Gastrocnemius medialis (tissue), 4 donors: ENCODE measurements at regions not wholly inside any gene's neighbourhood (a gene's known extent, or its start where the extent isn't known, plus 50 kb on each side); places are given as distances from the start of the nearest gene placed in this dataset.
A peak's percentile ranks its signal among the peaks of the same experiment; 100 is the strongest.

ENCODE experiments used
- ATAC-seq, 2 donors: fragments of 150-250 bp; one replicate each; pipeline ENCODE4 v1.9.1; 2016
- DNase-seq, 2 donors: peaks; one replicate each; pipeline ENCODE4 v3.0.0-alpha.2; 2019
- H3K27ac ChIP-seq, 4 donors: fragments of 200-600 bp; sonication (generic); 1 replicate in 1 of 4; 2 replicates in 3 of 4; pipeline ENCODE4 v1.5.1; 2016 to 2018; ENCODE audit warnings: mild to moderate bottlenecking in 2 of 4, moderate library complexity in 1 of 4
- H3K27me3 ChIP-seq, 3 donors: fragments of 200-600 bp; sonication (generic) in 2 of 3; 1 replicate in 1 of 3; 2 replicates in 2 of 3; pipeline versions ENCODE4 v1.5.1 to v1.6.0; 2016 to 2019; ENCODE audit warnings: mild to moderate bottlenecking in 1 of 3, moderate library complexity in 1 of 3
- H3K36me3 ChIP-seq, 2 donors: fragments of 200-600 bp; sonication (generic) in 1 of 2; one replicate each; pipeline ENCODE4 v1.5.1; 2017 to 2018
- H3K4me1 ChIP-seq, 2 donors: fragments of 200-600 bp; sonication (generic) in 1 of 2; one replicate each; pipeline ENCODE4 v1.5.1; 2016 to 2017; ENCODE audit warnings: mild to moderate bottlenecking in 2 of 2
- H3K4me3 ChIP-seq, 4 donors: fragments of 200-600 bp; sonication (generic) in 3 of 4; 1 replicate in 1 of 4; 2 replicates in 3 of 4; pipeline ENCODE4 v1.5.1; 2016 to 2019; ENCODE audit warnings: mild to moderate bottlenecking in 2 of 4
- H3K9me3 ChIP-seq, 3 donors: fragments of 200-600 bp; sonication (generic) in 2 of 3; 1 replicate in 1 of 3; 2 replicates in 2 of 3; pipeline ENCODE4 v1.5.1; 2016 to 2019
- POLR2A ChIP-seq, 2 donors: fragments of 450-650 bp; IDR thresholded peaks; one replicate each; pipeline ENCODE4 v1.6.1; 2017; ENCODE audit warnings: antibody characterized with exemption in 2 of 2, mild to moderate bottlenecking in 2 of 2, moderate library complexity in 2 of 2
- in situ Hi-C, 4 donors: fragments of 200-750 bp; cut with MboI; loops; one replicate each; pipeline versions ENCODE4 v1.15.0 to v1.8.0; 2017; ENCODE audit warnings: low sequenced_read_pairs in 4 of 4
- intact Hi-C: fragments of 100-400 bp; cut with DNase I; formaldehyde crosslinking; loops from one replicate; pipeline ENCODE4 v1.15.1; 2023; ENCODE audit warnings: low total_unique reads
- TF ChIP-seq, protein P1 (sequence below), 5 experiments: fragments of 450-650 bp in 3 of 5; fragments of 200-600 bp in 2 of 5; sonication (generic) in 2 of 5; IDR thresholded peaks in 4 of 5; conservative IDR thresholded peaks in 1 of 5; 1 replicate in 4 of 5; 2 replicates in 1 of 5; pipeline ENCODE4 v1.5.1; 2016 to 2019; ENCODE audit warnings: antibody characterized with exemption in 5 of 5, mild to moderate bottlenecking in 3 of 5, moderate library complexity in 3 of 5

GRCh38 chr1:177366091-177366490, 195.3 kb downstream of the BRINP2 start:
- Histone ChIP-seq H3K36me3 (no peaks in the 10 kb centered on the region), H3K27me3 (no peaks in the 10 kb centered on the region), H3K4me3 (no peak overlapping the region), H3K4me1 (no peaks in the 10 kb centered on the region), H3K9me3 (no peaks in the 10 kb centered on the region), H3K27ac (no peak overlapping the region)
- no peak for TF ChIP-seq POLR2A (IDR thresholded peaks at IDR 0.05)
- TF ChIP-seq, protein P1, sequence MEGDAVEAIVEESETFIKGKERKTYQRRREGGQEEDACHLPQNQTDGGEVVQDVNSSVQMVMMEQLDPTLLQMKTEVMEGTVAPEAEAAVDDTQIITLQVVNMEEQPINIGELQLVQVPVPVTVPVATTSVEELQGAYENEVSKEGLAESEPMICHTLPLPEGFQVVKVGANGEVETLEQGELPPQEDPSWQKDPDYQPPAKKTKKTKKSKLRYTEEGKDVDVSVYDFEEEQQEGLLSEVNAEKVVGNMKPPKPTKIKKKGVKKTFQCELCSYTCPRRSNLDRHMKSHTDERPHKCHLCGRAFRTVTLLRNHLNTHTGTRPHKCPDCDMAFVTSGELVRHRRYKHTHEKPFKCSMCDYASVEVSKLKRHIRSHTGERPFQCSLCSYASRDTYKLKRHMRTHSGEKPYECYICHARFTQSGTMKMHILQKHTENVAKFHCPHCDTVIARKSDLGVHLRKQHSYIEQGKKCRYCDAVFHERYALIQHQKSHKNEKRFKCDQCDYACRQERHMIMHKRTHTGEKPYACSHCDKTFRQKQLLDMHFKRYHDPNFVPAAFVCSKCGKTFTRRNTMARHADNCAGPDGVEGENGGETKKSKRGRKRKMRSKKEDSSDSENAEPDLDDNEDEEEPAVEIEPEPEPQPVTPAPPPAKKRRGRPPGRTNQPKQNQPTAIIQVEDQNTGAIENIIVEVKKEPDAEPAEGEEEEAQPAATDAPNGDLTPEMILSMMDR (IDR thresholded peaks at IDR 0.05 in 4 of 5, conservative IDR thresholded peaks at IDR 0.05 in 1 of 5): no peak
- ATAC-seq (no peak), DNase-seq (no peak)
- in situ Hi-C loops: no loop called here
- intact Hi-C loops: no loop called here

DNA sequence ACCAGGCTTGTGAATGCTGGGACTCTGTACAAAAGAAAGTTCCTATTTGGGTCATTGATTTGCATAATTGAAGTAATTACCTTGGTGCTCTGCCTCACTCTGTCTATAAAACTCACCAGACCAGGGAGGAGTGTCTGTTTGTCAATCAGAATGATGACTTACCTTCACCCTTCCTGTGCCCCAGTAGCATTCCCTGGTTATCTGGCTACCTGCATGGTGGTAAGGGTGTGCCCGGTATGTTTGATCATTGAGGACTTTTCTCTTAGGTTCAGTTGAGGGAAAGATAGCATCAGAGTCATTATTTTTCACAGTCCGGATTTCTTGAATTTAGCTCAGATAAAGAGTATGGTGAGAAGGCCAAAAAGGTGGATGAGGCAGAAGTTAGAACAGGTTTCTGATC, 190.0 kb downstream of the BRINP2 start:
- Histone ChIP-seq H3K4me3 (no peak overlapping the region), H3K4me1 (no peaks in the 10 kb centered on the region), H3K36me3 (no peaks in the 10 kb centered on the region), H3K27ac (no peak overlapping the region), H3K27me3 (no peaks in the 10 kb centered on the region), H3K9me3 (no peaks in the 10 kb centered on the region)
- ATAC-seq (no peak), DNase-seq (no peak)
- in situ Hi-C loops (no loop called here), intact Hi-C loops (no loop called here)
- TF ChIP-seq POLR2A (IDR thresholded peaks at IDR 0.05): no peak
- TF ChIP-seq, protein P1 (IDR thresholded peaks at IDR 0.05 in 4 of 5, conservative IDR thresholded peaks at IDR 0.05 in 1 of 5): no peak

- TF ChIP-seq, protein P1 (IDR thresholded peaks at IDR 0.05 in 4 of 5, conservative IDR thresholded peaks at IDR 0.05 in 1 of 5): no peak
- TF ChIP-seq POLR2A (IDR thresholded peaks at IDR 0.05): no peak
Observed at GRCh38 chr1:177356674-177357435, 186.1 kb downstream of the BRINP2 start.

GRCh38 chr1:177355575-177355974, 184.8 kb downstream of the BRINP2 start:
- TF ChIP-seq, protein P1 (IDR thresholded peaks at IDR 0.05 in 4 of 5, conservative IDR thresholded peaks at IDR 0.05 in 1 of 5): peak in 2 of 5 experiments; percentile 16 to 28
- no peak for TF ChIP-seq POLR2A (IDR thresholded peaks at IDR 0.05)
- in situ Hi-C loops (no loop called here), intact Hi-C loops (loop anchor here (2.0 kb wide), 1 partner anchor 99 kb away; no protein-coding TSS in a partner anchor)
- Histone ChIP-seq H3K4me1 (no peaks in the 10 kb centered on the region), H3K36me3 (no peaks in the 10 kb centered on the region), H3K9me3 (no peaks in the 10 kb centered on the region), H3K27me3 (peaks cover 0 to 2% (median 0%) of the 10 kb centered on the region in 3 donors), H3K27ac (no peak overlapping the region), H3K4me3 (no peak overlapping the region)
- DNase-seq (no peak), ATAC-seq (no peak)

More at GRCh38 chr1:177356674-177357435, 186.1 kb downstream of the BRINP2 start:
- no peak for DNase-seq
- Histone ChIP-seq H3K9me3 (no peaks in the 10 kb centered on the region), H3K27me3 (peaks cover 0 to 2% (median 0%) of the 10 kb centered on the region in 3 donors), H3K36me3 (no peaks in the 10 kb centered on the region), H3K27ac (no peak overlapping the region), H3K4me1 (no peaks in the 10 kb centered on the region), H3K4me3 (no peak overlapping the region)
- intact Hi-C loops: no loop called here
- ATAC-seq: no peak
- in situ Hi-C loops: no loop called here
